NCI-H2107 treated with DMSO at 0.1 percent for 48 hours (cell line): ENCODE measurements at regions not wholly inside any gene's neighbourhood (a gene's known extent, or its start where the extent isn't known, plus 50 kb on each side); places are given as distances from the start of the nearest gene placed in this dataset.
"Not testable (repeated sequence)": the region's sequence is repeated elsewhere in the genome, so short reads cannot be mapped to it uniquely, and the experiment has no call there.

Source experiments
- DNase-seq: peaks from one replicate; lab custom pipeline; 2025; ENCODE audit not compliant: unreplicated experiment; lab: John Stamatoyannopoulos, UW

GRCh38 chr13:44147648-44148047 lies 226.0 kb upstream of the SERP2 start:
- DNase-seq = no peak

DNA sequence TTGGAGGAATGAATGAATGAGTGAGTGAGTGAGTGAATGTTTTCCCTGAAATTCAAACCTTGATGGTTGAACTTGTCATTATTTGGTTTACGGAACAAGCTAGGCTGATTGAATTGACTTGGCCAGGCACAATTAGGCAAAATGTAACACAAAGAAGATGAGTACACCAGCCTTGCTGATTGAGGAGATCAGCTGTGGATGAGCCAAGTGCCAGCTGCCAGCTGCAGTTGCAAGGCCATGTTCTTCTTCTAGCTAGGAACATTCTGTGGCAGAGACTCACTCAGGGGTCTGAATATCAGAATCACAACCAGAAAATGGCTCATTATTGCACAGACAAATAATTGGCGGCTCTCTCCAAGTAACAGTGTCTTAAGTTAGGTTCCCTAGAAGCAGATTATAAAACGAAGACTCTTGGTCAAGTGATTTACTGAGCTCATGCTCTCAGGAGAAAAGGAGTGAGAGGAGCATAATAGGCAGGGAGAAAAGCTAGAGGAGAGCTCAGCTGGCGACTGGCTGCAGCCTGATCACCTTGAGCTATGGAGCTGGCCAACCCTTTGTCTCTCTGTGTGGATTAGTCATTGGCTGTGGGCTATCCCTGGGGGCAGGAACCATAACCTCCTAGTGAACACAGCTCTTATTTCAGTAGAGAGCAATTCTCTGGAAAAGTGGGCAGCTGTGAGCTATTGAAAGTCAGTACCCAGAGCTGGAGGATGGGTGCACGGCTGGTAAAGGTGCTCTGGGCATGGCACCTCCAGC lies 225.3 kb upstream of the SERP2 start:
- DNase-seq = peak; percentile 49

- DNase-seq = not testable (repeated sequence)
These were observed 224.4 kb upstream of the SERP2 start for GRCh38 chr13:44149231-44149630.

GRCh38 chr13:44149821-44150220 lies 223.8 kb upstream of the SERP2 start:
- no peak for DNase-seq

DNA sequence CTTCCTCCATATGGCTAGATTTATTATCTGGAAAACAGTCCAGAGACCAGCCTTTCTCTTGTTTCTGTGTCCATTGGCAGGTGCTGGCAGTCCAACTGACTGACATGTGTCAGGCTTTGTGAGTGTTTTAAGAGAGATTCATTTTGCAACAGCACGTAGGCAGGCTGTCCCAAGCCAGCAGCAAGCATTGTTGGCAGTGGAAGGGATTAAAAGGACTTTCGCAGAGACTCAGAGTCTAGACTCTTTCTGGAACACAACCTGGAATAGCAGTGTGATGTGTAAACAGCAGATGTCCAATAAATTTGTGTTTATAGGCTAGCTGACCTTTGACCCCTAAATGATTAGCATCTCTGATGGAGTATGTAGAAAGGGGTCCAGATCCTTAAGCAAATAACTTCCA lies 222.2 kb upstream of the SERP2 start:
- DNase-seq = no peak

GRCh38 chr13:44153496-44153895 lies 220.1 kb upstream of the SERP2 start:
- DNase-seq = peak; percentile 69

DNA sequence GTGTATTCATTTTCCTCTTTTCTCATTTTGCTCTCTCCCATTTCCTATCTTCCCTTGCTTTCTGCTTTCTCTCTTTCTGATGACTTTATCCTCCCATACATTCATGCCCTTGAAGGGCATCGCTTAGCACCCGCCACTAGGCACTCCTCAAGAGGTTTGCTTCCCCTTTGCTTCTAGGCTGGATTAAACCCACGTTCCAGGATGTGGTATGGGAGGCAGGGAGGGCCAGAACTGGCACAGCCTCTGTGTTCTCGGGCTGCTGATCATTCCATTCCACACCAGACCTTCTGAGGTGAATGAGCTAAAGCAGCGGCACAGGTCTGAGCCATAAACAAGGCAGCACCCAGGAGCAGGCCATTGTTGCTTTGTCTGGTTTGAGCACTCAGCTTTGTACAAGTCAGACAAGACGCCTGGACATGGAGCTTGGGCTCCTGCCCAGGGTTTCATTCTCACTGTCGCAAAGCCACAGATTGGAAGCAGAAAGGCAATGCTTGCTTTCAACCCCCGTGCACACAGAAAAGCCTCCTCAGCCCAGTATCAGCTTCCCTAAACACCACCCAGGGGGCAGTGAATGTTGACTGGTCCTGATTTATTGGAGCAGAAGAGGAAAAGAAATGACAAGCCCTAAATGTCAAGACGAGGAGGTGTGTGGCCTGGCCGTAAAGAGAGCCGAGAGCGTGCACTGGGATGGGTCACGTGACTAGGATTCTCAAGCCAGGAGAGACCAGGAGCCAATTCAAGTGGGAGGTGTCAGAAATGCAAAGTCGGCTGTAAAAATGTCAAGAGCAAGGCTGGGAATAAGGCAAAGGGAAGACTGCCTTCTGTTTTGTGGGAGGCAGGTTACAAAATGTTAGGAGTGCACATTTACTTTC lies 218.0 kb upstream of the SERP2 start:
- DNase-seq = peak; percentile 40

DNA sequence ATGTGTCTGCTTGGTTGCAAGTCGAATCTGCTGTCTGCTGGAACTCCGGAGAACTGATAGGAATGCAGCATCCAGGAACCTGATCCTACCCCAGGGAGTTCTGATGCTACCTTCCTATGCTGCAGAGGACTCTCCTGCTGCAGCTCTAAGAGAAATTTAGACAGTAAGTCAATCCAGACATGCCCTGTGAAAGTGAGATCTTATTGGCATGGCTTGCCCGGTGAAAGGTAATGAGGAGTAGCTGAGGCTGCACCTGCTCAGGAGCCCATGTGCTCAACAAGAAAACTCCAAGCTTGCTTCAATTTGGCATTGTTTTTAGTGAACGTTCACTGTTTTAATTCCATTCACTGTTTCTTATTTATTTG lies 217.3 kb upstream of the SERP2 start:
- no peak for DNase-seq

DNA sequence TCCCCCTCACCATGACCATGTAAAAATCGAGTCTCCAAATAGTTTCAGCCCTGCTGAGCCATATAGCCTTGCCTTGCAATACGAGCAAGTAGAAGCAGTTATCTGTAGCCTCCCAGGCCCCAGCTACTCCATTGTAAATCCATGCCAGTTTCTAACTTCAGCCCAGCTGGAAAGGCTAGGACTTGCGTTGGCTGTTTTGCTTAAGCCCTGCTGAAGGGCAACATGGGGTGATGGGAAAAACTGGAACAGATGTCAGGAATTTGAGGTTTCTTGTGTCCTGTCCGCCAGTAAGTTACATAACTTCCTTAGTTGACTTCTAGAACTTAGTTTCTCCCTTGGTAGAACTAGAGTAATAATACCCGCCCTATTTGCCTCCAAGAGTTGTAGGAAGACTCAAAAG lies 216.0 kb upstream of the SERP2 start:
- DNase-seq = no peak

DNA sequence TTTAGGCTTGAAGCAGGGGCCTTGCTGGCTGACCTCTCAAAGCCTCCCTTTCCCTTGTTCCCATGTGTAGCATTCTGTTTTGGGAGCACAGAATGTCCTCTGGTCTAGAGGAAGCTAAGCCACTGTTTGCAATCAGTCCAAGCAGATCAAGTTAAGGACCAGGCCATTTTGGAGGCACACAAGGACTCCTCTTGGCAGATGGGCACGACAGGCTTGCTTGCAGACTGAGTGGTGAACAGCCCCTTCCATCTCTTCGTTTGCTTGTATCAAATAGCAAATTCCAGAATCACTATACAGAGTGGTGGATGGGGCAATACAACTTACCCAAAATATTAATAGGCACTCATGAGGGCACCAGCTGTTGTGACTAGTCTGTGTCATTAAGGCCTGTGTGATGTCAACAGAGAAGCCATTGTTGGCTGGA lies 215.5 kb upstream of the SERP2 start:
- no peak for DNase-seq

- DNase-seq = no peak
These were observed 214.6 kb upstream of the SERP2 start for GRCh38 chr13:44158881-44159632.

DNA sequence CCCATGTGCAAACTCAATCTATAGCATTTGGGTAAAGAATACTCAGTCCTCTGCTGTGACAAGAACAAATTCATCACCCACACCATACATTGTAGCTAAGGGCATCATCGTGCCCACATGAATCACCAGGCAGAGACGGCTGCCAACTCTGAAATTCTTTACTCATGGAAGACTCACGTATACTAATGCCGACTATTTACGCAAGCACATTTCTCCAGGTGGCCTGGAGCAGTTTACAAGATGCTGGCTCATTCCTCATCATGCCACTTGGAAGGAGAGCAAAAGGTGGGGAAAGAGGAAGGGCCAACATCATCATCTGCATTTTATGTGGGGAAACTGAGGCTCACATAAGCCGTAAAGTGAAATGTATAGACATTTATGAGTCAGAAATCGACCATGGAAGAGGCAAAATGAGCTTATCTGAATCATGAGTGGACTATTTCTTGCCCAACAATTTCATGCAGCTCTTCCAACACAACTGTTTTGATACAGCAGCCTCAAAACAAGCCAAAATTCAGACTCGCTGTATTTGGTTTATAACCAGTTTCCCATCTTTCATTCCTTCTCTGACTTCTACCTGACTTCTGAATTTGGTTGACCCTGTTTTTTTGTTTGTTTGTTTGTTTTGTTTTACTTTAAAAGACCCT lies 213.9 kb upstream of the SERP2 start:
- no peak for DNase-seq

DNA sequence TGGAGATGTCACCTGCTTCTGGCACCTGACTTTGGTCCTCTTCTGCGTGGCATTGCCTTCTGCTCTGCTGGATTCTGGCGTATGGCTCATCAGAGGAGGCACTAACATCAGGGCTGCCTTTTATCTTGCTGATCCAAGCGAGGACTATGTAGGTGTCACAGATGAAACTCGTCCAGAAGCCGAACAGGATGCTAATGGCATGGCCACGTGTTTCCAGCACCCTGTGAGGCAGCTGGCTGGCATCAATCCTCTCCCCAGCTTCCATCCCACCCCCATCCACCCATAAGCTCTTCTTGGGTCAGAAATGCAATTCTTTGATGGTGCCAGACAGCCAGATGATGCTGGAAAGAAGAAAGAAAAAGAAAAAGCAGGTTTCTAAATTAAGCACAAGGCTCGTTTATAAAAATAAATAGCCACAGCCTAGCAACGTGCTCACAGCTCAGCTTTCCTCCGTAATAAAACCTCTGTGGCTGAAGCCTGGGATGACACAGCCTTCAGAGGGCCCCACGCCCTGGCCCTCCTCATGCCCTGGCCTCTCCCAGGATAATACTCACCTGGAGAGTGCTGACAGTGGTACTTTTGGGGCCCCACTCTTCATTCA lies 212.9 kb upstream of the SERP2 start:
- DNase-seq = no peak

DNA sequence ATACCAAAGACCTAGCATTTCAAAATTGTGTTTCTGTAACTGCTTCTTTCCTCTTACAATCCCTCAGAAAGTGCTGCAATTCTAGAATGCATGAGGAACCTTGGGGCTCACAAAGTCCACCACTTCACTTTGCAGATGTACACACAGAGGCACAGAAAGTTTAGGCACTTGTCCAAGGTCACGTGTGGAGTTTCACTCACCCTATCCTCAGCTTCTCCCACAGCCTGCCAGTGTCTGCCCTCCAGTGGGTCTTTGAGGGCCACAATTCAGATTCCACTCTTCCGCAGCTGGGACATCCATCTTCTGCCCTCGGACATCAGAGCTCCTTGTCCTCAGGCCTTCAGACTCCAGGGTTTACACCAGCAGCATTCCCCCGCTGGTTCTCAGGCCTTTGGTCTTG lies 210.5 kb upstream of the SERP2 start:
- DNase-seq = no peak

DNA sequence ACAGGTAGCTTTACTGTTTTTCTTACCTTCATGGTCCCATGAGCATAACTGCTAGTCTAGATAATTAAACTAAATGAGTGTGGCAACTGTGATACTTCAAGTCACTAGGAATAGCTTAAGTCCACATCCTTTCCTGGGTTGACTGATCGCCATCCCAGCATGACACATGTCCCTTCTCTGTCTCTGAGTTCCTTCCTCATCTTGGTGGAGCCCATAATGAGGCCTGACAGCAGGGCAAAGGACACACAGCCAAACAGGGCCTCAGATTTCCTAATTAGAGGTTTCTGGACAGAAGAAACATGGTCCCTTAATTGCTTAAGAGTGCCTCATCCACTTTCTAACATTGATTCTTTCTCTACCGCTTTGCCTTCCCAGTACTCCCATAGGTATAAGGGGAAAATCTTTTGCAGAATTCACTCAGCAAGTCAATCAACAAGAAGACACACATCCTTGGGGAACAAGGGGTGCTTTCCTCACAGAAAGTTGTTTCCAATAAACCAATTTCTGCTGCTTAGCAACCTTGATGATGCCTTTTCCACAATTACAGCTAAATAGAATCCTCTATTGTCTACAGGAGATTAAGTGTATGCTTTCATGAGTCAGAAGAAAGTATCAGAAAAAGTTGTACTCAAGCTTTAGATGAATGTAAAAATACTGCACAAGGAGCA lies 208.3 kb upstream of the SERP2 start:
- DNase-seq = no peak

- DNase-seq = no peak
These were observed 207.6 kb upstream of the SERP2 start for GRCh38 chr13:44165889-44166496.

DNA sequence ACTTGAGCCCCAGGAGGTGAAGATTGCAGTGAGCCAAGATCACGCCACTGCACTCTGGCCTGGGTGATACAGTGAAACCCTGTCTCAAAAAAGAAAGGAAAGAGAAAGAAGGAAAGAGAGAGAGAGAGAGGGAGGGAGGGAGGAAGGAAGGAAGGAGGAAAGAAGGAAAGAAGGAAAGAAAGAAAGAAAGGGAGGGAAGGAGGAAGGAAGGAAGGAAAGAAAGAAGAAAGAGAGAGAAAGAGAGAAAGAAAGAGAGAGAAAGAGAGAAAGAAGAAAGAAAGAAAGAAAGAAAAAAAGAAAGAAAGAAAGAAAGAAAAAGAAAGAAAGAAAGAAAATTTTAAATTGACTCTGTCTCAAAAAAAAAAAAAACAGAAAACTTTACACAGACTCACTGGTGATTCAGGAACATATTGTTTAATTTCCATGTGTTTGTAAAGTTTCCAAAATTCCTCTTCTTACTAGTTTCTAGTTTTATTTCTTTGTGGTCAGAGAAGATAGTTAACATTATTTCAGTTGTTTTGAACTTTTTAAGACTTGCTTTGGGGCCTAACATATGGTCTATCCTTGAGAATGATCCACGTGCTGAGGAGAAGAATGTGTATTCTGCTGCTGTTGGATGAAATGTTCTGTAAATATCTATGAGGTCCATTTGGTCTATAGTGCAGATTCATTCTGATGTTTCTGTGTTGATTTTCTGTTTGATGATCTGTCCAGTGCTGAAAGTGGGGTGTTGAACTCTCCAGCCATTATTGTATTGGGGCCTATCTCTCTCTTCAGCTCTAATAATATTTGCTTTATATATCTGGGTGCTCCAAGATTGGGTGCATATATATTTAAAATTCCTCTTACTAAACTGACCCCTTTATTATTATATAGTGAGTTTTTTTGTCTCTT lies 204.4 kb upstream of the SERP2 start:
- no peak for DNase-seq

DNA sequence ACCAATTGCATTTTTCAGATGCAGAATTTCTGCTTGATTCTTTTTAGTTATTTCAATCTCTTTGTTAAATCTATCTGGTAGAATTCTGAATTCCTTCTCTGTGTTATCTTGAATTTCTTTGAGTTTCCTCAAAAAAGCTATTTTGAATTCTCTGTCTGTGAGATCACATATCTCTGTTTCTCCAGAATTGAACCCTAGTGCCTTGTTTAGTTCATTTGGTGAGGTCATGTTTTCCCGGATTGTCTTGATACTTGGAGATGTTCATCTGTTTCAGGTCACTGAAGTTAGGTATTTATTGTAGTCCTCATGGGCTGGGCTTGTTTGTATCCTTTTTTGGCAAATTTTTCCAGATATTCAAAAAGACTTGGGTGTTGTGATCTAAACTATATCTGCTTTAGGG lies 202.9 kb upstream of the SERP2 start:
- no peak for DNase-seq

GRCh38 chr13:44171156-44171555 lies 202.5 kb upstream of the SERP2 start:
- DNase-seq = no peak
